Lower leg skin (tissue), 3 donors: ENCODE measurements at regions not wholly inside any gene's neighbourhood (a gene's known extent, or its start where the extent isn't known, plus 50 kb on each side); places are given as distances from the start of the nearest gene placed in this dataset.

Source experiments
- POLR2A ChIP-seq, 2 donors: fragments of 450-650 bp; IDR thresholded peaks; one replicate each; pipeline ENCODE4 v1.6.1; 2016 to 2017; ENCODE audit warnings: antibody characterized with exemption in 2 of 2, mild to moderate bottlenecking in 1 of 2, moderate library complexity in 1 of 2
- TF ChIP-seq, protein P1 (sequence below), 3 donors: fragments of 450-650 bp; IDR thresholded peaks; one replicate each; pipeline ENCODE4 v1.5.1; 2016; ENCODE audit warnings: antibody characterized with exemption in 3 of 3, mild to moderate bottlenecking in 3 of 3, moderate library complexity in 2 of 3

GRCh38 chr12:24352363-24352762 lies 402.9 kb upstream of the SOX5 start:
- TF ChIP-seq POLR2A (IDR thresholded peaks at IDR 0.05), result no peak
- TF ChIP-seq, protein P1, sequence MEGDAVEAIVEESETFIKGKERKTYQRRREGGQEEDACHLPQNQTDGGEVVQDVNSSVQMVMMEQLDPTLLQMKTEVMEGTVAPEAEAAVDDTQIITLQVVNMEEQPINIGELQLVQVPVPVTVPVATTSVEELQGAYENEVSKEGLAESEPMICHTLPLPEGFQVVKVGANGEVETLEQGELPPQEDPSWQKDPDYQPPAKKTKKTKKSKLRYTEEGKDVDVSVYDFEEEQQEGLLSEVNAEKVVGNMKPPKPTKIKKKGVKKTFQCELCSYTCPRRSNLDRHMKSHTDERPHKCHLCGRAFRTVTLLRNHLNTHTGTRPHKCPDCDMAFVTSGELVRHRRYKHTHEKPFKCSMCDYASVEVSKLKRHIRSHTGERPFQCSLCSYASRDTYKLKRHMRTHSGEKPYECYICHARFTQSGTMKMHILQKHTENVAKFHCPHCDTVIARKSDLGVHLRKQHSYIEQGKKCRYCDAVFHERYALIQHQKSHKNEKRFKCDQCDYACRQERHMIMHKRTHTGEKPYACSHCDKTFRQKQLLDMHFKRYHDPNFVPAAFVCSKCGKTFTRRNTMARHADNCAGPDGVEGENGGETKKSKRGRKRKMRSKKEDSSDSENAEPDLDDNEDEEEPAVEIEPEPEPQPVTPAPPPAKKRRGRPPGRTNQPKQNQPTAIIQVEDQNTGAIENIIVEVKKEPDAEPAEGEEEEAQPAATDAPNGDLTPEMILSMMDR (IDR thresholded peaks at IDR 0.05), result no peak
